VCaP (cell line): ENCODE measurements at regions not wholly inside any gene's neighbourhood (a gene's known extent, or its start where the extent isn't known, plus 50 kb on each side); places are given as distances from the start of the nearest gene placed in this dataset.
"Not testable (repeated sequence)": the region's sequence is repeated elsewhere in the genome, so short reads cannot be mapped to it uniquely, and the experiment has no call there.

ENCODE experiments used
- H3K27ac ChIP-seq: fragments of 450-650 bp; 2 replicates; pipeline ENCODE4 v1.5.1; 2017
- TF ChIP-seq, protein P1 (sequence below): fragments of 450-650 bp; conservative IDR thresholded peaks from 2 replicates; pipeline ENCODE4 v1.5.1; 2017; ENCODE audit warnings: mild to moderate bottlenecking, moderate library complexity

DNA sequence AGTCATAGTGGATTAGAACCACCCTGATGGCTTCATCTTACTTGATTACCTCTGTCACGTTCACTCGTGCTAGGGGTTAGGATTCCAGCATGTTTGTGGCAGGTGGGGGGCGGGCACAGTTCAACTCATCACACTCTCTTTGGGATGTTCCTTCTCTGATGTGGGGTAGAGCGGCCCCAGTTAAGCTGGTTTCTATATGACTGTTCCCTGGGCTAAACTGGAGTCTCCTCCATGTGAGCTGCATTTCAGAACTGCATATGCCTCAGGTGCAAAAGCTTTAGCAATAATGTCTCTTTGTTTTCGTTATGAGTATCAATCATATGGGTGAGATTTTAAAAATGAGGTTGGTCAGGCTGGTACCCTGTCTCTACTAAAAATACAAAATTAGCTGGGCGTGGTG is 393.2 kb downstream of the RPS6KC1 start:
- no peak overlapping the region for H3K27ac ChIP-seq
- TF ChIP-seq, protein P1, sequence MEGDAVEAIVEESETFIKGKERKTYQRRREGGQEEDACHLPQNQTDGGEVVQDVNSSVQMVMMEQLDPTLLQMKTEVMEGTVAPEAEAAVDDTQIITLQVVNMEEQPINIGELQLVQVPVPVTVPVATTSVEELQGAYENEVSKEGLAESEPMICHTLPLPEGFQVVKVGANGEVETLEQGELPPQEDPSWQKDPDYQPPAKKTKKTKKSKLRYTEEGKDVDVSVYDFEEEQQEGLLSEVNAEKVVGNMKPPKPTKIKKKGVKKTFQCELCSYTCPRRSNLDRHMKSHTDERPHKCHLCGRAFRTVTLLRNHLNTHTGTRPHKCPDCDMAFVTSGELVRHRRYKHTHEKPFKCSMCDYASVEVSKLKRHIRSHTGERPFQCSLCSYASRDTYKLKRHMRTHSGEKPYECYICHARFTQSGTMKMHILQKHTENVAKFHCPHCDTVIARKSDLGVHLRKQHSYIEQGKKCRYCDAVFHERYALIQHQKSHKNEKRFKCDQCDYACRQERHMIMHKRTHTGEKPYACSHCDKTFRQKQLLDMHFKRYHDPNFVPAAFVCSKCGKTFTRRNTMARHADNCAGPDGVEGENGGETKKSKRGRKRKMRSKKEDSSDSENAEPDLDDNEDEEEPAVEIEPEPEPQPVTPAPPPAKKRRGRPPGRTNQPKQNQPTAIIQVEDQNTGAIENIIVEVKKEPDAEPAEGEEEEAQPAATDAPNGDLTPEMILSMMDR: no peak

DNA sequence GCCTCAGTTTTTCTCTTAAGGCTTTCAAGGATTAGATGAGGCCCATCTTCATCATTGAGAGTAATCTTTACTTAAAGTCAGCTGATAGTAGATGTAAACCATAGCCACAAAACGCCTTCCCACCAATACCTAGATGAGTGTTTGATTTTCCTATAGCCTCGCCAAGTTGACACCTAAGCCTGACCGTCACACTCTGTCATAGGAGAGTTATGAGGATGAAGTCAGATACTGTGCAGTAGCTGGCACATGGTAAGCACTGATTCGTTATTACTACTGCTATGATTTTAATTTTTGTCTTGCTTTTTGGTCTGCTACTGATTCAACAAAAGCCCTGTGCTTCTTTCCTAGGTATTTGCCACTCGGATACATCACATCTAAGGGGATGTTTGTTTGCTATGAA is 395.5 kb downstream of the RPS6KC1 start:
- TF ChIP-seq, protein P1: no peak
- H3K27ac ChIP-seq: no peak overlapping the region

DNA sequence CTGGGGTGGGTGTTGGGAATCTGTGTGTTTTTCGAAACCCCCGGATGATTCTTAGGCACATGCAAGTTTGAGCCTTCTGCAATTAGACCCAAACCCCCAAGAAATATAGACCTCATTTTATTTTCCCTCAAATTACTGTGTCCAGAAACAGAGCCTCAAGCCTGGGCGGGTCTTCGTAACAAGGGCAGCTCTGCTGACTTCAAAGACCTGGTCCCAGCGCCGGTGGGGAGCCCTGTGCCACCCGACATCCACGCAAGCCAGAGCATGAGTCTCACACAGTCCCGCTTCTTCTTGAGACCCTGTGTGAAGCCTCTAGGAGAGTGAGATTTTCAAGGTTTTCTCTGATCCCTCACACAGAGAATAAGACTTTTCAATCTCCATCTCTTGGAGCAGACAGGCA is 397.3 kb downstream of the RPS6KC1 start:
- TF ChIP-seq, protein P1: no peak
- H3K27ac ChIP-seq: no peak overlapping the region

DNA sequence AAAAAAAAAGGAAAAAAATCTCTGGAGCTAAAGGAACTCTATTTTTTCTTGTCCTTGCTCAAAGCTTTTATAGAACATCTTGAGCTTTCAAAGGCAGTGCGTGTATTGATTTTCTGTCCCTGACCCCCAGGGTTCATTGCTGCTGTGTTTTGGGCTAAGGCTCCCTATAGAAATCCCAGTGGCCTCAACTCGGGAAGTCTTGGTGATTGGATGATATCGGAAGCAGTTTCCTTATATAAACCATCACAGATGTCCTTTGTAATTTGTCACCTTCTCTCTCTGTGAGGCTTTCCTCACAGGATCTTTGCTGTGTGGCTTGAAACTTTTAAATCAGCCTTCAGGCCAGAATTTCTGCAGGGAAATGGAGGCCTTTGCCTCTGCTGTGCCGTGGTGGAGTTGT is 397.7 kb downstream of the RPS6KC1 start:
- TF ChIP-seq, protein P1: no peak
- H3K27ac ChIP-seq: no peak overlapping the region

DNA sequence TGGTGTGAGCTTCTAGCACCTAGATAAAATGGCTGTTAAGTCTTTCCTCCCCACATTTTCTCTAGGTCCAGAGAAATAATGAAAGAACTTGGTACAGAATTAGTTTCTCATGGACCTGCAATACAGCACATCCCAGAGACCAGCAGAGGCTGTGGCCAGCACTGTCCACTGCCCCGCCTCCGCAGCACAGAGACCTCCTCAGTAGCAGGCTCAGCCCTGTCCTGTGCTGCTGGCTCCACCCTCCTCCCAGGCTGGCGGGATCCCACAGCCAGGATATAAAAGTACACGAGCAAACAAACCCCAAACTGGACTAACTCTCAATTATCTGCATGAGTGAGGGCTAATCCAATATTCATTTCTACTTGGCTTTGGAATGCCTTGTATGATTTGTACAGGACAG is 401.5 kb downstream of the RPS6KC1 start:
- H3K27ac ChIP-seq: no peak overlapping the region
- TF ChIP-seq, protein P1: no peak

DNA sequence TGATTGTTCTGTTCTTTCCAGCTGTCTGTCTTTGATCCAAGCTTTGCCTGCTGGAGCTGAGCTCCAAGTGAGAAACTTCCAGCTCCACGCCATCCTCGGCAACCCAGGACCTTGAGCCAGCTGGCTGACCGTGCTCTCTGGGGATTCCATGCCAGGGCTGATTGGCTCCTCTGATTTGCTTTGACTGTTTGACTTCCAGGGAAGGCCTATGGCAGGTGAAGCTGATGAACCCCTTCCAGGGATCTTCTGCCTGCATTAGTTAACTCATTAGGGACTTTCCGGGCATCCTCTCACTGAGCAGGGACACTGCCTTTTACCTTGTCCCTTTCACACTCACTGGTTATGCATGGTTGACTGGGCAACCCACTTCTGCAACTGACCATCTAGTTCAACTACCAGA is 406.1 kb downstream of the RPS6KC1 start:
- TF ChIP-seq, protein P1: no peak
- H3K27ac ChIP-seq: no peak overlapping the region

DNA sequence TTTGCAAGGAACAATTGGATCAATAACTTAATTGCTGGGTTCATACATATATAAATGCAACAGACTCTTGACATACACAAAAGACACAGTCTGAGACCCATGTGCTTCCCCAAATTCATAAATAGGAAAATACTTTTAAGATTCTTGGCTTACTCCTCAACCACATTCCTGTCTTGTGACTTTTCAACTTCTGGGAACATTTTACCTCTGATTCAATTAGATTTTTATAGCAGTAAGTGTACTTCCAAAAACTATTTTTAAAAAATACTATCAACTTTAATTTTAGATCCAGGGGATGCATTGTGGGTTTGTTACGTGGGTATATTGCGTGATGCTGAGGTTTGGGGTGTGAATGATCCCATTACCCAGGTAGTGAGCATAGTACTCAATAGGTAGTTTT is 406.7 kb downstream of the RPS6KC1 start:
- TF ChIP-seq, protein P1: no peak
- H3K27ac ChIP-seq: no peak overlapping the region

DNA sequence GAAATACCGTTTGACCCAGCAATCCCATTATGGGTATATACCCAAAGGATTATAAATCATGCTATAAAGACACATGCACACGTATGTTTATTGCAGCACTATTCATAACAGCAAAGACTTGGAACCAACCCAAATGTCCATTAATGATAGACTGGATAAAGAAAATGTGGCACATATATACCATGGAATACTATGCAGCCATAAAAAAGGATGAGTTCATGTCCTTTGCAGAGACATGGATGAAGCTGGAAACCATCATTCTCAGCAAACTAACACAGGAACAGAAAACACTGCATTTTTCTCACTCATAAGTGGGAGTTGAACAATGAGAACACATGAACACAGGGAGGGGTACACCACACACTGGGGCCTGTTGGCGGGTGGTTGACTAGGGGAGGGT is 411.3 kb downstream of the RPS6KC1 start:
- H3K27ac ChIP-seq: not testable (repeated sequence)
